HG03469 (cell line): ENCODE measurements at regions not wholly inside any gene's neighbourhood (a gene's known extent, or its start where the extent isn't known, plus 50 kb on each side); places are given as distances from the start of the nearest gene placed in this dataset.
"Not testable (repeated sequence)": the region's sequence is repeated elsewhere in the genome, so short reads cannot be mapped to it uniquely, and the experiment has no call there.

Experiments
- ATAC-seq: cut with Tn5 transposase; IDR thresholded peaks from one replicate; pipeline ENCODE4 v1.9.1; 2021; ENCODE audit warnings: mild to moderate bottlenecking, moderate library complexity, moderate number of reproducible peaks; ENCODE audit not compliant: unreplicated experiment

GRCh38 chr4:156128616-156129015 lies 174.9 kb upstream of the CTSO start:
- no peak for ATAC-seq

DNA sequence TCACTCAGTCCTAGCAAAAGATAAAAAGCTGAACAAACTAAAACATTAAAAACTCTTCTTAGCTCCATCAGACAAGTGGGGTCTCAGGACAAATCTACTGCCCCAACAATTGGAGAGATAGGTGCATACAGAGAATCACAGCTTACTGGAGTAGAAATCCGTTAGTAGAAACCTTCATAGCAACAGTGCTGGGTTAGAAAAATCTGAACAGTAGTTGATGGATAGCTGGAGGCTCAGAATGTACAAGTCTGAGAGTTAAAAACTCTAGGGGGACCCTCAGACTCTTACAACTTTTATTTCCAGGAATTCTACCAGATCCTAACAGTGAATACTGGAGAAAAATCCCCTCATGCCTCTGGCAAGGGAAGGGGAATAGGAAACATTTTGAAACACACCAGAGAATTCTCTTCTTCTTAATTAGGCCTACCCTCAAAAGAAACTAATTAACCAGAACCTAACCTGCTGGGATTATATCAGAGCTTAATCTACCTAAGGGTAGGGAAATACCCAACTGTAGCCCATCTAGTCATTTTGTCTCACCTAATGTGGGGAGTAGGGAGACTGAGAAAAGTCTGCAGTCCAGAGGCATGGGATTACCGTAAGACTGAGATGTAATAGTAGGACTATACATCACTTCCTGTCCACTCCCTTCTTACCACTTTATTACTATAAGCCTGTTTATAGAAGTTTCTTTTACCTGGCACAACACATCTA lies 165.0 kb upstream of the CTSO start:
- no peak for ATAC-seq

- no peak for ATAC-seq
These were observed 164.1 kb upstream of the CTSO start for GRCh38 chr4:156117743-156118142.

DNA sequence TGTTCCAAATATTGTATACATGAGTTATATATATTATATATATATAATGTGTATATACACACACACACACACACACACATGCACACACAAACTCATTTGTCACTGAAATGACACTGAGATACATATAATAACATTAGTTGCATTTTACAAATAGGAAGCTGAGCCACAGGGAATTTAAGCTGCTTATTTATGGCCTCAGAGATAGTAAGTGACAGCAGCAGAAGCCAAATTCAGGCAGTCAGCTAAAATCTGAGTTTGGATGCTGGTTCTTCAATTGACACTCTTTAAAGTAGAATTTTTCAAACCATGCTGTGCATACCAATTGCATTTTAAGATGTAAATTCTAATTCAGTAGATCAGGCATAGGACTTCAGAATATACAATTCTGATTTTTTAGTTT lies 163.3 kb upstream of the CTSO start:
- ATAC-seq, result no peak

- no peak for ATAC-seq
These were observed 159.6 kb upstream of the CTSO start for GRCh38 chr4:156113138-156113765.

GRCh38 chr4:156111686-156112085 lies 158.0 kb upstream of the CTSO start:
- no peak for ATAC-seq

GRCh38 chr4:156109943-156110900 lies 156.6 kb upstream of the CTSO start:
- no peak for ATAC-seq

- not testable (repeated sequence) for ATAC-seq
These were observed 155.4 kb upstream of the CTSO start for GRCh38 chr4:156109087-156109486.

- ATAC-seq, result no peak
These were observed 149.6 kb upstream of the CTSO start for GRCh38 chr4:156103311-156103710.

- ATAC-seq, result no peak
These were observed 148.7 kb upstream of the CTSO start for GRCh38 chr4:156102411-156102810.

- no peak for ATAC-seq
These were observed 147.9 kb upstream of the CTSO start for GRCh38 chr4:156101571-156101970.

DNA sequence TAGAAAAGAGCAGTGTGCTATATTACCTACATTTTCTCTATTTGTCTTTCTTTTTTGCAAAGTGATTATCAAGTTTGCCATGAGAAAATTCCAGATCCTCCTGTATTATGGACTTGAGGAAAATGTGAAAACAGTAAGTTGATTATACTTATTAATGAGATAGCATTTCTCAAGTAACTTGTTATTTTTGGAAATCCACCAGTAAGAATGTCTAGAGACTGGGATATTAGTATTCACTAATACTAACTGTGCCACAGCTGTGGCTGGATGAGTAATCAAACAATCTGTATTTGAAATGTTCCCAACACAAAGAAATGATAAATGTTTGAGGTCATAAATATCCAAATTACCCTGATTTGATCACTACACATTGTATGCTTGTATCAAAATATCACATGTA lies 147.0 kb upstream of the CTSO start:
- no peak for ATAC-seq

DNA sequence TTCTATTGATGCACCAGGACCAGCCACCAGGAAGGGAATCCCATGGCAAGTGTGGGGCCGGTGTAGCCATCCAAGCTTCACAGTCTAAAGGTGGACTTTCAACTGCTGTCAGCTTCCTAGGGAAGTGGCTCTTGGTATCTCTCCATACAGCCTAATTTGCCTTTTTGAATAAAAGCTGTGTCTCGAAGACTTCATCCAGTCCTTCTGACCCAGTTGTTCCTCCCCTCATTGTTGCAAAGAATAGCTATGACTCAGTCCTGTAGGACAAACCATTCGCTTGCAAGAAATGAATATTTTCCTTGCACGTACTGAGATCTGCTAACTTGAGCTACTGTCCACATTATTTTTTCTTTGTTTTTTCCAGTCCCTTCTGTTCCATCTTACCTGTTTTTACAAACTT lies 145.1 kb upstream of the CTSO start:
- no peak for ATAC-seq

- ATAC-seq, result no peak
These were observed 131.4 kb upstream of the CTSO start for GRCh38 chr4:156085100-156085499.

- no peak for ATAC-seq
These were observed 130.7 kb upstream of the CTSO start for GRCh38 chr4:156084373-156084772.

DNA sequence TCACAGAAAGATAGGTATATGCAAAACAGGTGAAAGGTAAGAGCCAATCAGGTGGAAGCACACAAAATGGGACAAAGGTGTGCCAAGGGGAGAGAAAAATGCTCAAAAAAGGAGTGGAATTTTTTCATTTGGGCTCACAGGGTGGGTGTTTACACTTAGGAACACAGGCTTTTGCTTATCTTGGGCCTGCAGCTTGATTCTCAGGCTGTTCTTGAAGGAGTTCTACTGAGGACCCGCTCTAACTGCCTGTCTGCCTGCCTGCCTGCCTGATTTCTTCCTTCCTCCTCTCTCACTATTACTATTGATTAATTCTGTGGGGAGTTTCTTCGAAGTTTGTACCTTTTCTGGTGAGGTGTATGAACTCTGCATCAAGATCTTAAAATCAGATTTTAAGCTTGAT lies 120.3 kb upstream of the CTSO start:
- no peak for ATAC-seq

DNA sequence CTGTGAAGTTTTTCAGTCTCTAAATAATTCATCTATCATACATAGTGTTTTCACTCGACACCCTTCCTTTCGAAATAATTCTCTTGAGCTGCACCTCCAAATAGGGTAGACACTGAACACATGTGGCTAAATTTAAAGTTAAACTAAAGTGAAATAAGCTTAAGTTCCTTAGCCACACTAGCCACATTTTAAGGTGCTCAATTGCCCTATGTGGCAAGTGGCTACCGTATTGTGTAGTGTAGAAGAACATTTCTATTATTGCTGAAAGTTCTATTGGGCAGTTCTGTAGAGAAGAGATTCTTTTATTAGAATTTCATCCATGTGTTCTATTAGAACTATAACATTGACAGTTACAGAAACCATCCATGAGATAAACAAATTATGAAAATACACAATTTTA lies 107.0 kb upstream of the CTSO start:
- ATAC-seq, result no peak

- no peak for ATAC-seq
These were observed 99.5 kb upstream of the CTSO start for GRCh38 chr4:156053174-156053573.

GRCh38 chr4:156052116-156052515 lies 98.5 kb upstream of the CTSO start:
- no peak for ATAC-seq

DNA sequence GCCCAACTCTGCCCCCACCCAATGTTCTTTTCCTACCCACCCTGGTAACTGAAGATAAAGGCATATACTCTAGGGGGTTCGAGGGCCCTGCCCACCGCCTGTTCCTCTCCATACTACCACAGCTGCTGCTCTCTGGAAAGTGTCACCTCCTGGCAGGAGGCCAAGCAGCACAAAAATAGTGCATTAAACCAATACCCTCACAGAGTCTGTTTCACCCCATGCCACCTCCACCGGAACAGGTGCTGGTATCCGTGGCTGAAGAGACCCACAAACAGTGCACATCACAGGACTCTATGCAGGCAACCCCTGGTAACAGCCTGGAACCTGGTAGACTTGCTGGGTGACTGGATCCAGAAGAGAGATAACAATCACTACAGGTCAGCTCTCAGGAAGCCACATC lies 85.1 kb upstream of the CTSO start:
- ATAC-seq, result no peak

- ATAC-seq, result no peak
These were observed 82.8 kb upstream of the CTSO start for GRCh38 chr4:156036496-156036895.

DNA sequence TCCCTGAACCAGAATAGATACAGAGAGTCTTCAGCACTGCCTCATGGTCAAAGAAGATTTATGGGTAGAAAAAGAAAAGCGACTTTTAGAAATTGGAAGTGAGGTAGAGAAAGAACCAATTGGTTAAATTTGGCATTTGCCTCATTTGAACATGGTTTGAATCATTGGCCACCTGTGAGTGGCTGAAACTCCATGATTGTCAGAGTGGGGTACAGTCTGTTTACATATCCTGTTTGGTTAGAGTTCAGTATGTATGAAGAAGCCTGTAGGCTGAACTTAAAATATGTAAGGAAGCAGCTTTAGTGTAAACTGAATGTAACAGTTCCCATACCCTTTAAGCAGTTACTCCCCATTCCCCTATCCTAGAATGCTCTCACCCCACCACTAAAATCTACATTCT lies 76.0 kb upstream of the CTSO start:
- no peak for ATAC-seq
